RWPE1 (cell line): ENCODE measurements at regions not wholly inside any gene's neighbourhood (a gene's known extent, or its start where the extent isn't known, plus 50 kb on each side); places are given as distances from the start of the nearest gene placed in this dataset.

ENCODE experiments used
- CTCF ChIA-PET: fragments of 350-600 bp; sonication (Branson Sonifier 250); formaldehyde crosslinking; extraction: SDS; loops from one replicate; lab custom pipeline; 2021; lab: Yijun Ruan, JAX
- POLR2A ChIA-PET: fragments of 400-600 bp; formaldehyde crosslinking; extraction: SDS; loops from one replicate; lab custom pipeline; 2020; ENCODE audit warnings: antibody characterized with exemption; ENCODE audit not compliant: low non-redundant PET; lab: Yijun Ruan, JAX
- DNase-seq: peaks from one replicate; pipeline ENCODE4 v3.0.0; 2012; ENCODE audit warnings: low spot score
- H3K27ac ChIP-seq: fragments of 450-650 bp; 2 replicates; pipeline ENCODE4 v1.5.1; 2017
- TF ChIP-seq, protein P1 (sequence below): fragments of 450-650 bp; conservative IDR thresholded peaks from 2 replicates; pipeline ENCODE4 v1.5.1; 2017; ENCODE audit warnings: low read depth, mild to moderate bottlenecking

DNA sequence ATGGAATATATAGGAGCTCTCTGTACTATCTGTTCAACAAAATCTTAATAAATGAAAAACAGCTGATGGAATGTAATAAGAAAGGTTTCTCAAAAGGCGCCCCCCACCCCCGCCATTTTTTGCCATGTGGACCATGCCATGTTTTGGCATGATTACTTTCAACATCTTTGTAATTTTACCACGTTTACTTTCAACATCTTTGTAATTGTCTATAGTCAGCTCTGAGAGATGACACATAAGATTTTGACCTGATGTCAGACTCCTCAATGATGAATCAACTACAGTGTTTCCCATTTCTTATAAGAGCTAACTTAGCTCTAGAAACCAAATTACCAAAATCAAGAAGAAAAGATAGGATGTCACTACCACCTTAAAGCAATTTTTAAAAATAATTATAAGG, 144.9 kb upstream of the AHR start:
- CTCF ChIA-PET, result interaction anchor here (0.5 to 0.6 kb wide), 3 partner anchors 9 to 169 kb away, joined by 3 read pairs; no protein-coding TSS in a partner anchor
- no peak overlapping the region for H3K27ac ChIP-seq
- POLR2A ChIA-PET, result no interaction called here
- TF ChIP-seq, protein P1, sequence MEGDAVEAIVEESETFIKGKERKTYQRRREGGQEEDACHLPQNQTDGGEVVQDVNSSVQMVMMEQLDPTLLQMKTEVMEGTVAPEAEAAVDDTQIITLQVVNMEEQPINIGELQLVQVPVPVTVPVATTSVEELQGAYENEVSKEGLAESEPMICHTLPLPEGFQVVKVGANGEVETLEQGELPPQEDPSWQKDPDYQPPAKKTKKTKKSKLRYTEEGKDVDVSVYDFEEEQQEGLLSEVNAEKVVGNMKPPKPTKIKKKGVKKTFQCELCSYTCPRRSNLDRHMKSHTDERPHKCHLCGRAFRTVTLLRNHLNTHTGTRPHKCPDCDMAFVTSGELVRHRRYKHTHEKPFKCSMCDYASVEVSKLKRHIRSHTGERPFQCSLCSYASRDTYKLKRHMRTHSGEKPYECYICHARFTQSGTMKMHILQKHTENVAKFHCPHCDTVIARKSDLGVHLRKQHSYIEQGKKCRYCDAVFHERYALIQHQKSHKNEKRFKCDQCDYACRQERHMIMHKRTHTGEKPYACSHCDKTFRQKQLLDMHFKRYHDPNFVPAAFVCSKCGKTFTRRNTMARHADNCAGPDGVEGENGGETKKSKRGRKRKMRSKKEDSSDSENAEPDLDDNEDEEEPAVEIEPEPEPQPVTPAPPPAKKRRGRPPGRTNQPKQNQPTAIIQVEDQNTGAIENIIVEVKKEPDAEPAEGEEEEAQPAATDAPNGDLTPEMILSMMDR, result no peak
- DNase-seq, result no peak

DNA sequence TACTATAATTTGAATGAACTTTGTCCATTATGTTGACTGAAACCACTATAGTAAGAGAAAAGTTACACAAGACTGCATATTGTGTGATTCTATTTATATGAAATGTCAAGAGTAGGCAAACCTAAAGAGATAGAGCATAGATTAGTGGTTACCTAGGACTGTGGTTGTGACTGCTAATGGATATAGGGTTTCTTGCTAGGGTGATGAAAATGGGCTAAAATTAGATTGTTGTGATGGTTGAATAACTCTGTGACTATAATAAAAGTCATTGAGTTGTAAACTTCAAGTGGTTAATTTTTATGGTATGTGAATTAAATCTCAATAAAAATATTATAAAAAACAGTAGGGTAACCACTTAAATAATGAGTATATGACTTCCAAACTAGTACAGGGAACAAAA, 142.9 kb upstream of the AHR start:
- POLR2A ChIA-PET, result no interaction called here
- CTCF ChIA-PET, result no interaction called here
- H3K27ac ChIP-seq, result no peak overlapping the region
- no peak for DNase-seq
- TF ChIP-seq, protein P1, result no peak

DNA sequence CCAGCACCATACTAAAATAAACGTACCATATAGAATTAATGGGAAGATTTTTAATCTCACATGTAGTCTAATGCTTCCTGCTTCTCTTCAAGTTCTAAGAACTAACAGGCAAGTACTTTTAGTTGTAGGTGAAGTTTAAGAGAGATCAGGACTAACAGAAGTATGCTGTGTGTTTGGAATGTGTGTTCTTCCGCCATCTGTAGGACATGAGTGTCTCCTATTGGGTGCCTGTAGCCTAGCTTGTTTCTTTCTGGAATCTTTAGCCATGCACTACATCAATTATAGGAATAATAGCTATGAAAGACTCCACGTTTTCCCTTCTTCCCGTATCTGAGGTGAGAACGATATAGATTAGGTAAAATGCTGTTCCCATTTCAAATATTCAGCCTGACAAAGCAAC, 140.2 kb upstream of the AHR start:
- TF ChIP-seq, protein P1, result no peak
- POLR2A ChIA-PET, result no interaction called here
- H3K27ac ChIP-seq, result no peak overlapping the region
- CTCF ChIA-PET, result no interaction called here
- no peak for DNase-seq

DNA sequence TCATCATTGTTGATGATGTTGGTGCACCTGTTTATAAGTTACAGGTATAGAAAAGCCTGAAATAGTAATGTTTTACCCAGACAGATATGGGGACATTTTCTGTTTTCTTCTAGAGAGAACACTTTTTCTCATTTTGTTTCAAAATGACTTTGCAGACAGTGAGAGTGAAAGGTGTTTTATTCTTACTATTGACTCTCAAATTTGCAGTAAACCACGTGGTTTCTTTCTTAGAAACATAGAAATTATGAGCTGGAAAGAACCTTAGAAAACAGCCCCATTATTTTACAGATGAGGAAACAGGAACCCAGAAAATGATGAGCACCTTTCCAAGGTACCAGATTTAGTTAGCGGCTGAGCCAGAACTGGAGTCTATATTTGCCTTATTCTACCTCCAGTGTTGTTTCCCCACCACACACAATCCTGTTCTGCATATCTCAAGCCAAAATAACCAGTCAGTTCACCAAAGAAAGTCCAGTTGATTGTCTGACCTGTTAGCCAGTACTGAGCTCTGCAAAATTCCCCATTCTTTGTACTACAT, 138.9 kb upstream of the AHR start:
- ChIA-PET CTCF (no interaction called here), POLR2A (no interaction called here)
- no peak overlapping the region for H3K27ac ChIP-seq
- no peak for DNase-seq
- TF ChIP-seq, protein P1, result no peak

DNA sequence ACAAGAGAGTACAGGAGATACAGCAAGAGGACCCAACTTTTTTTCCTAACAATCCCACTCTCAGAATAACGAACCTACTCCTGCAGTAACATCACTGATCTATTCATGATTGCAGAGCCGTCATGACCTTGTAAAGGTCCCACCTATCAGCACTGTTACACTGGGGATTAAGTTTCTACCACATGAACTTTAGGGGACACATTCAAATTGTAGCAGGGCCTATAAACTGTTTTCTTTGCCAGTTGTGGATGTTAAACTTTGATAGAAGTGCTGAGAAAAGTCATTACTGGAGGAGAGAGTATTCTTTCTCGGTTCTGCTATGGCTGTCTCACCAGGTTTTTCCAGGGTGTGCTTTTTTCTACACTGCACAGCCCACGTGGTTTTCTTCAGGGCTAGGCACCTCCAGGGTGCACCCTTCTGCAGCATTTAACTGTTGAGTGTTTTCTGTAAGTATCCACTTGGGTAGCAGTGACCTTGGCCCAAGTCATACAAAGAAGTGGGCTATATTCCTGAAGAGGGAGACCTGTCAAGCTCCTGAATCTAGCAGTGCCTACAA, 131.6 kb upstream of the AHR start:
- POLR2A ChIA-PET, result no interaction called here
- CTCF ChIA-PET, result interaction anchor here (0.6 kb wide), 1 partner anchor 16 kb away, joined by 3 read pairs; no protein-coding TSS in a partner anchor
- TF ChIP-seq, protein P1, result no peak
- DNase-seq, result no peak
- no peak overlapping the region for H3K27ac ChIP-seq

DNA sequence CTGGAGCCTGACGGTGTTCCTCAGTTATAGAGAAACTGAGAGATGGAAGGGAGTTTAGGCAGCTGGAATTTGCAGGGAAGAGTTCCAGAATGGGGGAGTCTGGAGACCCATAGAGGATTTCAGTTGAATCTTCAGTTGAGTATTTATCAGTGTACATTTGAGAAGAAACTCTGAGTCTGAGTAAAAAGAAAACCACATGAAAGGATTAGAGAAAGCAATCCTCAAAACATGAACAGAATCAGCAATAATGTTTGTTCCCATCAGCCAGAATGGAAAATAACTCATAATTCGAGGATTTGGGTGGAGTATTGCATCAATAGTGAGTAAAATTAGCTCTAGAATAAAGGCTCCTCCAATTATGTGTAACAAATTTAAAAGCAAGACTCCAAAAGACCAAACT, 130.0 kb upstream of the AHR start:
- POLR2A ChIA-PET, result no interaction called here
- CTCF ChIA-PET, result interaction anchor here (0.6 to 0.7 kb wide), 2 partner anchors 74 to 242 kb away, joined by 3 to 5 read pairs; no protein-coding TSS in a partner anchor
- TF ChIP-seq, protein P1, result no peak
- H3K27ac ChIP-seq, result no peak overlapping the region
- DNase-seq, result no peak
